Osteocyte (in vitro differentiated cells): ENCODE measurements at regions not wholly inside any gene's neighbourhood (a gene's known extent, or its start where the extent isn't known, plus 50 kb on each side); places are given as distances from the start of the nearest gene placed in this dataset.

Experiments used
- DNase-seq: peaks from one replicate; pipeline ENCODE4 v3.0.0; 2021; ENCODE audit warnings: mixed read lengths; ENCODE audit not compliant: unreplicated experiment; ENCODE audit errors: extremely low spot score
- H3K27ac Mint-ChIP-seq: one replicate; pipeline ENCODE4 v1.8.0; 2021; ENCODE audit warnings: mild to moderate bottlenecking, mixed read lengths; ENCODE audit not compliant: unreplicated experiment
- H3K27me3 Mint-ChIP-seq: one replicate; pipeline ENCODE4 v1.8.0; 2021; ENCODE audit warnings: mixed read lengths; ENCODE audit not compliant: unreplicated experiment
- H3K36me3 Mint-ChIP-seq: one replicate; pipeline ENCODE4 v1.8.0; 2021; ENCODE audit warnings: mixed read lengths; ENCODE audit not compliant: unreplicated experiment
- H3K4me1 Mint-ChIP-seq: one replicate; pipeline ENCODE4 v1.8.0; 2021; ENCODE audit warnings: mixed read lengths; ENCODE audit not compliant: unreplicated experiment
- H3K4me3 Mint-ChIP-seq: one replicate; pipeline ENCODE4 v1.8.0; 2021; ENCODE audit warnings: mild to moderate bottlenecking, moderate library complexity, mixed read lengths; ENCODE audit not compliant: unreplicated experiment
- H3K9me3 Mint-ChIP-seq: one replicate; pipeline ENCODE4 v1.8.0; 2021; ENCODE audit warnings: mixed read lengths; ENCODE audit not compliant: unreplicated experiment
- CTCF ChIP-seq: fragments of 200-600 bp; sonication (generic); IDR thresholded peaks from 2 replicates; pipeline ENCODE4 v1.5.0; 2021; ENCODE audit warnings: antibody characterized with exemption, mild to moderate bottlenecking, moderate library complexity

- no peak for DNase-seq
- peaks cover 47% of the 10 kb centered on the region for H3K9me3 Mint-ChIP-seq
- TF ChIP-seq CTCF = no peak
- H3K4me1 Mint-ChIP-seq = no peaks in the 10 kb centered on the region
- no peak overlapping the region for H3K27ac Mint-ChIP-seq
- no peaks in the 10 kb centered on the region for H3K27me3 Mint-ChIP-seq
- no peak overlapping the region for H3K4me3 Mint-ChIP-seq
- H3K36me3 Mint-ChIP-seq = peaks cover 2% of the 10 kb centered on the region
Observed at GRCh38 chr11:39917256-39917655, 1542.2 kb downstream of the LRRC4C start.

GRCh38 chr11:39910087-39910486, 1549.4 kb downstream of the LRRC4C start:
- no peak for TF ChIP-seq CTCF
- Mint-ChIP-seq H3K27me3 (no peaks in the 10 kb centered on the region), H3K4me3 (no peak overlapping the region), H3K4me1 (no peaks in the 10 kb centered on the region), H3K9me3 (peaks cover 20% of the 10 kb centered on the region), H3K36me3 (no peaks in the 10 kb centered on the region), H3K27ac (no peak overlapping the region)
- DNase-seq = no peak

GRCh38 chr11:39860931-39861330, 1598.5 kb downstream of the LRRC4C start:
- H3K27me3 Mint-ChIP-seq = no peaks in the 10 kb centered on the region
- no peak for DNase-seq
- H3K36me3 Mint-ChIP-seq = no peaks in the 10 kb centered on the region
- peaks cover 23% of the 10 kb centered on the region for H3K9me3 Mint-ChIP-seq
- H3K4me1 Mint-ChIP-seq = no peaks in the 10 kb centered on the region
- H3K27ac Mint-ChIP-seq = no peak overlapping the region
- H3K4me3 Mint-ChIP-seq = no peak overlapping the region
- no peak for TF ChIP-seq CTCF

GRCh38 chr11:39817241-39817640, 1642.2 kb downstream of the LRRC4C start:
- TF ChIP-seq CTCF = no peak
- Mint-ChIP-seq H3K4me1 (no peaks in the 10 kb centered on the region), H3K27ac (no peak overlapping the region), H3K27me3 (no peaks in the 10 kb centered on the region), H3K36me3 (peaks cover 3% of the 10 kb centered on the region), H3K4me3 (no peak overlapping the region), H3K9me3 (peaks cover 55% of the 10 kb centered on the region)
- no peak for DNase-seq

GRCh38 chr11:39810358-39810757, 1649.1 kb downstream of the LRRC4C start:
- Mint-ChIP-seq H3K4me3 (no peak overlapping the region), H3K9me3 (peaks cover 55% of the 10 kb centered on the region), H3K27me3 (no peaks in the 10 kb centered on the region), H3K27ac (no peak overlapping the region), H3K36me3 (no peaks in the 10 kb centered on the region), H3K4me1 (no peaks in the 10 kb centered on the region)
- TF ChIP-seq CTCF = no peak
- DNase-seq = no peak
